H9 (cell line): ENCODE measurements at regions not wholly inside any gene's neighbourhood (a gene's known extent, or its start where the extent isn't known, plus 50 kb on each side); places are given as distances from the start of the nearest gene placed in this dataset.

Experiments
- DNase-seq: peaks from one replicate; pipeline ENCODE4 v3.0.0-alpha.2; 2017
- H2AFZ ChIP-seq: one replicate; pipeline ENCODE4 v1.6.1; 2013; ENCODE audit warnings: mild to moderate bottlenecking, low read length, control low read depth, moderate library complexity
- H2AK5ac ChIP-seq: 2 replicates; pipeline ENCODE4 v1.6.1; 2013; ENCODE audit warnings: low read length, control low read depth, mixed read lengths; ENCODE audit not compliant: insufficient read length
- H2BK120ac ChIP-seq: one replicate; pipeline ENCODE4 v1.6.1; 2013; ENCODE audit warnings: low read depth, mild to moderate bottlenecking, low read length, control low read depth, inconsistent platforms; ENCODE audit not compliant: poor library complexity, severe bottlenecking
- H2BK12ac ChIP-seq: 2 replicates; pipeline ENCODE4 v1.6.1; 2013; ENCODE audit warnings: low read length, control low read depth, mixed read lengths, low read depth; ENCODE audit not compliant: insufficient read length
- H2BK15ac ChIP-seq: 2 replicates; pipeline ENCODE4 v1.6.1; 2013; ENCODE audit warnings: low read depth, low read length, control low read depth
- H2BK20ac ChIP-seq: one replicate; pipeline ENCODE4 v1.6.1; 2013; ENCODE audit warnings: low read depth, mild to moderate bottlenecking, low read length, control low read depth, inconsistent platforms; ENCODE audit not compliant: poor library complexity, severe bottlenecking
- H2BK5ac ChIP-seq: 2 replicates; pipeline ENCODE4 v1.6.1; 2013; ENCODE audit warnings: low read length, control low read depth, mixed read lengths; ENCODE audit not compliant: insufficient read length
- H3K14ac ChIP-seq: 2 replicates; pipeline ENCODE4 v1.6.1; 2013; ENCODE audit warnings: low read length, control low read depth; ENCODE audit not compliant: insufficient read depth
- H3K18ac ChIP-seq: 2 replicates; pipeline ENCODE4 v1.6.1; 2013; ENCODE audit warnings: low read depth, mild to moderate bottlenecking, mixed read lengths, low read length, control low read depth; ENCODE audit not compliant: insufficient read length
- H3K23ac ChIP-seq: 2 replicates; pipeline ENCODE4 v1.6.1; 2013; ENCODE audit warnings: low read length, control low read depth, mixed read lengths, low read depth; ENCODE audit not compliant: insufficient read length
- H3K23me2 ChIP-seq: 2 replicates; pipeline ENCODE4 v1.6.1; 2013; ENCODE audit warnings: low read depth, mild to moderate bottlenecking, mixed read lengths, low read length, control low read depth; ENCODE audit not compliant: insufficient read length, poor library complexity, severe bottlenecking
- H3K27ac ChIP-seq: 2 replicates; pipeline ENCODE4 v1.5.1; 2013; ENCODE audit warnings: low read length, control low read depth, mixed read lengths, low read depth; ENCODE audit not compliant: insufficient read length
- H3K27me3 ChIP-seq: 2 replicates; pipeline ENCODE4 v1.6.1; 2013; ENCODE audit warnings: low read length, control low read depth, inconsistent platforms; ENCODE audit not compliant: insufficient read depth
- H3K4ac ChIP-seq: 2 replicates; pipeline ENCODE4 v1.6.1; 2013; ENCODE audit warnings: low read depth, mild to moderate bottlenecking, control low read depth, inconsistent platforms, low read length, moderate library complexity
- H3K4me1 ChIP-seq: 2 replicates; pipeline ENCODE4 v1.6.1; 2013; ENCODE audit warnings: low read length, control low read depth, inconsistent platforms; ENCODE audit not compliant: insufficient read depth
- H3K4me2 ChIP-seq: 2 replicates; pipeline ENCODE4 v1.6.1; 2013; ENCODE audit warnings: low read length, control low read depth, mixed read lengths; ENCODE audit not compliant: insufficient read length, insufficient read depth
- H3K56ac ChIP-seq: 2 replicates; pipeline ENCODE4 v1.6.1; 2013; ENCODE audit warnings: low read depth, mild to moderate bottlenecking, mixed read lengths, low read length, control low read depth; ENCODE audit not compliant: insufficient read length
- H3K79me1 ChIP-seq: 2 replicates; pipeline ENCODE4 v1.6.1; 2013; ENCODE audit warnings: low read depth, mild to moderate bottlenecking, moderate library complexity, low read length, control low read depth, inconsistent platforms; ENCODE audit not compliant: insufficient read depth, poor library complexity, severe bottlenecking
- H3K79me2 ChIP-seq: 2 replicates; pipeline ENCODE4 v1.6.1; 2013; ENCODE audit warnings: low read length, control low read depth, inconsistent platforms; ENCODE audit not compliant: insufficient read depth
- H3K9ac ChIP-seq: 2 replicates; pipeline ENCODE4 v1.6.1; 2013; ENCODE audit warnings: low read length, control low read depth, mixed read lengths; ENCODE audit not compliant: insufficient read length; ENCODE audit errors: extremely low read depth
- H3K9me3 ChIP-seq: one replicate; pipeline ENCODE4 v1.6.1; 2013; ENCODE audit warnings: low read depth, low read length, inconsistent platforms; ENCODE audit not compliant: control insufficient read depth
- H3T11ph ChIP-seq: one replicate; pipeline ENCODE4 v1.6.1; 2013; ENCODE audit warnings: mild to moderate bottlenecking, low read length, control low read depth, inconsistent platforms
- H4K20me1 ChIP-seq: one replicate; pipeline ENCODE4 v1.6.1; 2013; ENCODE audit not compliant: control insufficient read depth, insufficient read length, insufficient read depth
- H4K5ac ChIP-seq: 2 replicates; pipeline ENCODE4 v1.6.1; 2013; ENCODE audit warnings: low read depth, mild to moderate bottlenecking, mixed read lengths, low read length, control low read depth; ENCODE audit not compliant: insufficient read length
- H4K8ac ChIP-seq: replicated peaks from 2 replicates; pipeline ENCODE4 v1.6.1; 2013; ENCODE audit warnings: low read length, control low read depth, mixed read lengths, low read depth; ENCODE audit not compliant: insufficient read length
- H4K91ac ChIP-seq: 2 replicates; pipeline ENCODE4 v1.6.1; 2013; ENCODE audit warnings: low read depth, mild to moderate bottlenecking, moderate library complexity, mixed read lengths, low read length, control low read depth; ENCODE audit not compliant: insufficient read length
- H3K27ac Mint-ChIP-seq, 3 experiments: 2 replicates in 2 of 3; 3 replicates in 1 of 3; pipeline ENCODE4 v1.8.0; 2020 to 2021; ENCODE audit warnings: mixed read lengths in 3 of 3, mild to moderate bottlenecking in 1 of 3, moderate library complexity in 1 of 3
- H3K27me3 Mint-ChIP-seq: 2 replicates; pipeline ENCODE4 v1.8.0; 2021; ENCODE audit warnings: low read depth, mild to moderate bottlenecking, moderate library complexity, mixed read lengths
- H3K36me3 Mint-ChIP-seq, 3 experiments: 2 replicates in 2 of 3; 3 replicates in 1 of 3; pipeline ENCODE4 v1.8.0; 2020 to 2021; ENCODE audit warnings: low read depth in 3 of 3, mixed read lengths in 3 of 3; ENCODE audit not compliant: insufficient read depth in 1 of 3
- H3K4me1 Mint-ChIP-seq, 2 experiments: 2 replicates each; pipeline ENCODE4 v1.8.0; 2020; ENCODE audit warnings: mixed read lengths in 2 of 2
- H3K4me3 Mint-ChIP-seq, 2 experiments: 2 replicates in 1 of 2; 3 replicates in 1 of 2; pipeline ENCODE4 v1.8.0; 2020 to 2021; ENCODE audit warnings: mild to moderate bottlenecking in 2 of 2, mixed read lengths in 2 of 2, moderate library complexity in 1 of 2
- H3K9me3 Mint-ChIP-seq, 2 experiments: 2 replicates in 1 of 2; 3 replicates in 1 of 2; pipeline ENCODE4 v1.8.0; 2020; ENCODE audit warnings: mild to moderate bottlenecking in 2 of 2, mixed read lengths in 2 of 2, moderate library complexity in 1 of 2
- CTCF ChIP-seq: fragments of 200-600 bp; sonication (generic); conservative IDR thresholded peaks from 3 replicates; pipeline ENCODE4 v1.8.0; 2021; ENCODE audit warnings: antibody characterized with exemption, mild to moderate bottlenecking
- WGBS: extraction: QIAGEN DNeasy Blood & Tissue Kit; methylation state at CpG from one replicate; pipeline ENCODE4 v1.1.7; 2013; ENCODE audit warnings: missing lambda C conversion rate, low lambda C conversion rate, mixed read lengths; ENCODE audit not compliant: insufficient read length; ENCODE audit errors: extremely low coverage; 5-methylcytosine and 5-hydroxymethylcytosine counted together

GRCh38 chr4:179747218-179747910 lies 2305.1 kb upstream of the AGA start:
- Histone ChIP-seq H3K9me3 (no peaks in the 10 kb centered on the region), H4K91ac (no peak overlapping the region), H3K14ac (no peak overlapping the region), H3K18ac (no peak overlapping the region), H4K8ac (no peak overlapping the region), H2AFZ (no peak overlapping the region), H4K20me1 (no peaks in the 10 kb centered on the region), H3K27me3 (no peaks in the 10 kb centered on the region), H3K23me2 (no peaks in the 10 kb centered on the region), H3T11ph (no peak overlapping the region), H4K5ac (no peak overlapping the region), H3K79me2 (no peaks in the 10 kb centered on the region), H2BK120ac (no peak overlapping the region), H3K27ac (no peak overlapping the region), H3K4me1 (no peaks in the 10 kb centered on the region), H3K4ac (no peak overlapping the region), H3K56ac (no peak overlapping the region), H3K79me1 (no peaks in the 10 kb centered on the region), H3K4me2 (no peak overlapping the region), H3K9ac (no peak overlapping the region), H2AK5ac (no peak overlapping the region), H2BK5ac (no peak overlapping the region), H3K23ac (no peak overlapping the region), H2BK15ac (no peak overlapping the region), H2BK12ac (no peak overlapping the region), H2BK20ac (no peak overlapping the region)
- no CpG with 5 or more reads among the region's 4 CpGs for WGBS
- DNase-seq, result no peak
- H3K4me1 Mint-ChIP-seq, result no peaks in the 10 kb centered on the region
- no peaks in the 10 kb centered on the region for H3K9me3 Mint-ChIP-seq
- no peak overlapping the region for H3K27ac Mint-ChIP-seq
- H3K4me3 Mint-ChIP-seq, result no peak overlapping the region
- H3K27me3 Mint-ChIP-seq, result no peaks in the 10 kb centered on the region
- no peaks in the 10 kb centered on the region for H3K36me3 Mint-ChIP-seq
- TF ChIP-seq CTCF, result no peak
